ENCODE measurements at regions not wholly inside any gene's neighbourhood (a gene's known extent, or its start where the extent isn't known, plus 50 kb on each side); places are given as distances from the start of the nearest gene placed in this dataset.

- H3K27ac ChIP-seq (ENCODE audit: low read length): no peak overlapping the region
- H3K27me3 ChIP-seq (ENCODE audit: control insufficient read depth, insufficient read depth, low read length): no peaks in the 10 kb centered on the region
- no peaks in the 10 kb centered on the region for H3K36me3 ChIP-seq (ENCODE audit: control insufficient read depth, low read depth, low read length)
- no peaks in the 10 kb centered on the region for H3K9me3 ChIP-seq (ENCODE audit: control insufficient read depth, low read depth, low read length)
- H3K4me1 ChIP-seq (ENCODE audit: control insufficient read depth, low read depth, low read length): no peaks in the 10 kb centered on the region
- H3K4me3 ChIP-seq (ENCODE audit: low read length): no peak overlapping the region
- H3K9ac ChIP-seq (ENCODE audit: low read length): no peak overlapping the region
These were observed 130.0 kb upstream of the TCF21 start for GRCh38 chr6:133758815-133759335.

GRCh38 chr6:133759524-133759923, 129.4 kb upstream of the TCF21 start:
- Histone ChIP-seq H3K36me3 (ENCODE audit: control insufficient read depth, low read depth, low read length) (no peaks in the 10 kb centered on the region), H3K27me3 (ENCODE audit: control insufficient read depth, insufficient read depth, low read length) (no peaks in the 10 kb centered on the region), H3K9ac (ENCODE audit: low read length) (no peak overlapping the region), H3K9me3 (ENCODE audit: control insufficient read depth, low read depth, low read length) (no peaks in the 10 kb centered on the region), H3K27ac (ENCODE audit: low read length) (no peak overlapping the region), H3K4me3 (ENCODE audit: low read length) (no peak overlapping the region), H3K4me1 (ENCODE audit: control insufficient read depth, low read depth, low read length) (peaks cover under 1% of the 10 kb centered on the region)

GRCh38 chr6:133761706-133762105, 127.2 kb upstream of the TCF21 start:
- Histone ChIP-seq H3K9ac (ENCODE audit: low read length) (no peak overlapping the region), H3K27ac (ENCODE audit: low read length) (no peak overlapping the region), H3K4me1 (ENCODE audit: control insufficient read depth, low read depth, low read length) (peaks cover 3% of the 10 kb centered on the region), H3K27me3 (ENCODE audit: control insufficient read depth, insufficient read depth, low read length) (no peaks in the 10 kb centered on the region), H3K4me3 (ENCODE audit: low read length) (no peak overlapping the region), H3K9me3 (ENCODE audit: control insufficient read depth, low read depth, low read length) (no peaks in the 10 kb centered on the region), H3K36me3 (ENCODE audit: control insufficient read depth, low read depth, low read length) (no peaks in the 10 kb centered on the region)

GRCh38 chr6:133764008-133764753, 124.7 kb upstream of the TCF21 start:
- Histone ChIP-seq H3K9ac (ENCODE audit: low read length) (no peak overlapping the region), H3K4me1 (ENCODE audit: control insufficient read depth, low read depth, low read length) (peaks cover 3% of the 10 kb centered on the region), H3K9me3 (ENCODE audit: control insufficient read depth, low read depth, low read length) (no peaks in the 10 kb centered on the region), H3K36me3 (ENCODE audit: control insufficient read depth, low read depth, low read length) (no peaks in the 10 kb centered on the region), H3K27ac (ENCODE audit: low read length) (no peak overlapping the region), H3K4me3 (ENCODE audit: low read length) (no peak overlapping the region), H3K27me3 (ENCODE audit: control insufficient read depth, insufficient read depth, low read length) (no peaks in the 10 kb centered on the region)

GRCh38 chr6:133764754-133765208, 124.1 kb upstream of the TCF21 start:
- no peak overlapping the region for H3K27ac ChIP-seq (ENCODE audit: low read length)
- no peaks in the 10 kb centered on the region for H3K36me3 ChIP-seq (ENCODE audit: control insufficient read depth, low read depth, low read length)
- H3K4me1 ChIP-seq (ENCODE audit: control insufficient read depth, low read depth, low read length): peaks cover 3% of the 10 kb centered on the region
- H3K9ac ChIP-seq (ENCODE audit: low read length): no peak overlapping the region
- H3K4me3 ChIP-seq (ENCODE audit: low read length): no peak overlapping the region
- no peaks in the 10 kb centered on the region for H3K9me3 ChIP-seq (ENCODE audit: control insufficient read depth, low read depth, low read length)
- H3K27me3 ChIP-seq (ENCODE audit: control insufficient read depth, insufficient read depth, low read length): no peaks in the 10 kb centered on the region

- Histone ChIP-seq H3K27ac (ENCODE audit: low read length) (no peak overlapping the region), H3K4me3 (ENCODE audit: low read length) (no peak overlapping the region), H3K36me3 (ENCODE audit: control insufficient read depth, low read depth, low read length) (no peaks in the 10 kb centered on the region), H3K9me3 (ENCODE audit: control insufficient read depth, low read depth, low read length) (no peaks in the 10 kb centered on the region), H3K27me3 (ENCODE audit: control insufficient read depth, insufficient read depth, low read length) (no peaks in the 10 kb centered on the region), H3K4me1 (ENCODE audit: control insufficient read depth, low read depth, low read length) (peaks cover 3% of the 10 kb centered on the region), H3K9ac (ENCODE audit: low read length) (no peak overlapping the region)
These were observed 121.4 kb upstream of the TCF21 start for GRCh38 chr6:133767357-133767970.

- Histone ChIP-seq H3K4me3 (ENCODE audit: low read length) (no peak overlapping the region), H3K27ac (ENCODE audit: low read length) (no peak overlapping the region), H3K4me1 (ENCODE audit: control insufficient read depth, low read depth, low read length) (peaks cover 3% of the 10 kb centered on the region), H3K36me3 (ENCODE audit: control insufficient read depth, low read depth, low read length) (no peaks in the 10 kb centered on the region), H3K9ac (ENCODE audit: low read length) (no peak overlapping the region), H3K27me3 (ENCODE audit: control insufficient read depth, insufficient read depth, low read length) (no peaks in the 10 kb centered on the region), H3K9me3 (ENCODE audit: control insufficient read depth, low read depth, low read length) (no peaks in the 10 kb centered on the region)
These were observed 120.1 kb upstream of the TCF21 start for GRCh38 chr6:133768656-133769295.

GRCh38 chr6:133769463-133769862, 119.5 kb upstream of the TCF21 start:
- peaks cover 3% of the 10 kb centered on the region for H3K4me1 ChIP-seq (ENCODE audit: control insufficient read depth, low read depth, low read length)
- H3K36me3 ChIP-seq (ENCODE audit: control insufficient read depth, low read depth, low read length): no peaks in the 10 kb centered on the region
- H3K9ac ChIP-seq (ENCODE audit: low read length): no peak overlapping the region
- H3K4me3 ChIP-seq (ENCODE audit: low read length): no peak overlapping the region
- H3K27me3 ChIP-seq (ENCODE audit: control insufficient read depth, insufficient read depth, low read length): no peaks in the 10 kb centered on the region
- H3K9me3 ChIP-seq (ENCODE audit: control insufficient read depth, low read depth, low read length): no peaks in the 10 kb centered on the region
- H3K27ac ChIP-seq (ENCODE audit: low read length): no peak overlapping the region

GRCh38 chr6:133772567-133772966, 116.3 kb upstream of the TCF21 start:
- Histone ChIP-seq H3K27ac (ENCODE audit: low read length) (no peak overlapping the region), H3K27me3 (ENCODE audit: control insufficient read depth, insufficient read depth, low read length) (no peaks in the 10 kb centered on the region), H3K4me3 (ENCODE audit: low read length) (no peak overlapping the region), H3K9ac (ENCODE audit: low read length) (no peak overlapping the region), H3K4me1 (ENCODE audit: control insufficient read depth, low read depth, low read length) (no peaks in the 10 kb centered on the region), H3K9me3 (ENCODE audit: control insufficient read depth, low read depth, low read length) (no peaks in the 10 kb centered on the region), H3K36me3 (ENCODE audit: control insufficient read depth, low read depth, low read length) (no peaks in the 10 kb centered on the region)

GRCh38 chr6:133773776-133774175, 115.1 kb upstream of the TCF21 start:
- Histone ChIP-seq H3K36me3 (ENCODE audit: control insufficient read depth, low read depth, low read length) (no peaks in the 10 kb centered on the region), H3K9me3 (ENCODE audit: control insufficient read depth, low read depth, low read length) (no peaks in the 10 kb centered on the region), H3K27ac (ENCODE audit: low read length) (no peak overlapping the region), H3K4me1 (ENCODE audit: control insufficient read depth, low read depth, low read length) (no peaks in the 10 kb centered on the region), H3K4me3 (ENCODE audit: low read length) (no peak overlapping the region), H3K27me3 (ENCODE audit: control insufficient read depth, insufficient read depth, low read length) (no peaks in the 10 kb centered on the region), H3K9ac (ENCODE audit: low read length) (no peak overlapping the region)

- H3K36me3 ChIP-seq (ENCODE audit: control insufficient read depth, low read depth, low read length): no peaks in the 10 kb centered on the region
- H3K4me1 ChIP-seq (ENCODE audit: control insufficient read depth, low read depth, low read length): no peaks in the 10 kb centered on the region
- H3K9me3 ChIP-seq (ENCODE audit: control insufficient read depth, low read depth, low read length): no peaks in the 10 kb centered on the region
- no peak overlapping the region for H3K4me3 ChIP-seq (ENCODE audit: low read length)
- H3K27me3 ChIP-seq (ENCODE audit: control insufficient read depth, insufficient read depth, low read length): no peaks in the 10 kb centered on the region
- no peak overlapping the region for H3K27ac ChIP-seq (ENCODE audit: low read length)
- no peak overlapping the region for H3K9ac ChIP-seq (ENCODE audit: low read length)
These were observed 114.6 kb upstream of the TCF21 start for GRCh38 chr6:133774356-133774755.

Measured in iPS-18a (cell line).